ENCODE measurements at regions not wholly inside any gene's neighbourhood (a gene's known extent, or its start where the extent isn't known, plus 50 kb on each side); places are given as distances from the start of the nearest gene placed in this dataset.
"Not testable (repeated sequence)": the region's sequence is repeated elsewhere in the genome, so short reads cannot be mapped to it uniquely, and the experiment has no call there.

DNA sequence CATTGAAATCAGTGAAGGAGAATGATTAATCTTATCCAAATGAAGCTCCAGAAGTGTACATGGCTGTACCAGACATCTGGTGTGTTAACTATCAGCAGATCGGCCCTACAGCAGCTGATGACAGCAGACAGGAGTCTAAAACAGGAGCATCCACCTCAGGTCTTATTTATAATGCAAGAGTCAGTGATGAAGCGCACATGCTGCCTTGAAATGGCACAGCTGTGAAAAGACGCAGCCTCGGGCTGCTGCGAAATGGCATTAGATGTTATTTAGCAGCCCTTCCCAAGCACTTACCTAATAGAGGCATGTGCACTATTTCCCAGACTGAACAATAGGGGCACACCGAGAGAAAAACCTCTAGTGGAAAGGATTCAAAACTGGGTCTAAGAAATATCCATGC, 472.3 kb upstream of the CBLB start:
- DNase-seq = peak in 2 of 56 donors; percentile 0 to 4

DNA sequence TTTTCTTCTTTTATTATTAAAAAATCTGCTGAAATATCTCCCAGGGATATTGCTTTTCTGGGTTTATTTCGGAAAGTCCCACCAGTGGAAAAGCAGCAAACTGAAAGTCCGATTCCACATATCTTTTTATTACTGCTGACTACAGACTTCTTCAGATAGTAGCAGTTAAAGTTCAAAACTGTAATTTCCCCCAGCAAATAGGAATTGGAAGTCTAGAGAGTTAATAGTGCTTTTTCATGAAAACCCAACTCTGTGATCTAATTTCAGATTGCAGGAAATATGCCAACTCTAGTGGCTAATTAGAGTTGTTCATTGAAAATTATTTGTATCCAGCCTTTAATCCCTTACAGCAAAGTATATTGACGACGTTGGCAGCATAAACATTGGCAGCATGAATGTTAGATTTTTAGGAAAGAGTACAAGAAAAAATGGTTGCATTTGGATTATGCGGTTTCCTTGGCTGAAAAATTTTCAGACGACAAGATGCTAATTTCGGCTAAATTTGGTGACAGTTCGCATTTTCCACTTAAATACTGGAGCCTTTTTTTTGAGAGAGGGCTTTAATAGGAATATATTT, 472.9 kb upstream of the CBLB start:
- no peak for DNase-seq

DNA sequence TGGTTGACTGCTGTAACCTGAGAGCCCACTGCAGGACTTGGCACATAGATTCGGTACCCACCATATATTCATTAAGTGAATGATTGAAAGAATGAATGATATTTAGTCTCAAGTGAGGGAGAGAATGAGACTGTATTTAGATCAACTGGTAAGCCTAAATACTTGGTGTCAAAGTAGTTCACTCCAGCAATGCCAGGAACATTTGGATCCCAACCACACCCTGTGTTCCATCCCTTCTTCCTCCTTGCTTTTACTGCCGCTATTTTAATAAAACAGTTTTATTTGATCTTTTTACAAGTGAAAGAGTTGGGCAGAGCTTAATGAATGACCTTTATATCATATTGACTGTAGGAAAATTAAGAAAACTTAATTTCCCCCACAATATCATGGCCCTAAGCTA, 473.6 kb upstream of the CBLB start:
- no peak for DNase-seq

DNA sequence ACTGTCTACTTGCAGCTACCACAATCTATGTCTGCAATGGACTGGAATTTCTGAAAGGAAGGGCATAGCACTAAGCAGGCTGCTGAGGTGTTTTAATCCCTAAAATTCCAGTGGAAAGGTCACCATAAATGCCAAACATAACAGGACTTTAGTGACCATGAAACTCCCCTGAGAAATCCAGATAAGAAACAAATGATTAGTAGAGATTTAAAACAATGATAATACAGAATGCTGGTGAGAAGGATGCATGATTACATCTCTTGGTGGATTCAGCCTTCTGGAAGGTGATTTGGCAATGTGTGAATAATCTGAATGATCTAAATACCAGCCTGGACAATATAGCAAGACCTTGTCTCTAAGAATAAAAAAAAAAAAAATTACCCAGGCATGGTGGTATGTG, 475.0 kb upstream of the CBLB start:
- no peak for DNase-seq

DNA sequence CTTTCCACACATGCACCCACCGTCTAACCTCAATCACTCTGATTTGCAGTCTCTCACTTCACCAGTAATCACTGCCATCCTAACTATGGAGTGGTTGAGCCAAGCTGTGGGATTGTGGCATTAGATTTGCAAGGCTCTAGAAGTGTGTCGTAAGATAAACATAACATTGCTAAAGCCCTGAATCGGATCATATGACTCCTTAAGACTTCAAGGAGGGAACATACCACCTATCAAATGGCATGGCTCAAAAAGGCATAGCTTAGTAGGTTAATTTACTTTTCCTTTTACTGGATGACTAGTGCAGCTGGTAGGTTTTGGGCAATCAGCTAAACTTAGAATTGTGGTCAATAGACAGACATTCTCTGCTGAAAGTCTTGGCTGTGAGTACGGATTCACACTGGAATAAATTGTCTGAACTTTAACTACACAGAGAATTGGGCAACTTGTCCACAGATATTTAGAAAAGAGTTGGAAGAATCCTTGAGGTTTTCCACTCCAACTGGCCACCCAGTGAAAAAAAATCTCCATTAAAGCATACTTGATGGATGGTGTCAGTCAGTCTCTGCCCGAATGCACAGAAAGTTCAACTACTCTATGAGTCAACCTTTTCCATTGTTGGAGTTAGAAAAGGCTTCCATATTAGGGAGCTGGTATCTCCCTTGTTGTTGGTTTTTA, 476.7 kb upstream of the CBLB start:
- no peak for DNase-seq

GRCh38 chr3:106347350-106347749, 478.5 kb upstream of the CBLB start:
- DNase-seq = no peak

DNA sequence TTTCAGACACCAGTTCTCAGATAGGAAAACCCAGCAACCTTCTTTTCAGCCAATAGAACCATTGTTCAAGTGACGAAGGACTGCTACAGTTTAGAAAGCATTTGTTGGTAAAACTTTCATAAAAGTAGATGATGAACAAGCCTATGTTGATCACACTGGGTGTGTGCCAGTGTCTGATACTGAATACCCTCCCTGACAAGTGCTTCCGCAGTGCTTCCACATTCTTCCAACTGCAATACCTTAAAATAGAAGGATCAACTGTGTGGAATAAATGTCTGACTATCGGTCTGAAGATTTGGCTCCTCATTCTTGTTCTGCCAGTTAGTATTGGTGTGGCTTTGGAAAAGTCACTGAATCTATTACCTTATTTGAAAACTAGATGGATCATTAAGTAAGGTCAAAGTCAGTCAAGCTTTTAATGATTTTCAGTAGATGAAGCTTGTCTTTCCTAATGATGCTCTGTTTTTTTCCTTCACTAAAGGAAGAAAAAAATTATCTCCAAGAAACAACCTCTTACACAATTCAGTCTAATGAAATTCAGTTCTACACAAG, 479.4 kb upstream of the CBLB start:
- DNase-seq = no peak

GRCh38 chr3:106349191-106349881, 480.5 kb upstream of the CBLB start:
- DNase-seq = no peak

- DNase-seq = no peak
Observed at GRCh38 chr3:106355873-106356272, 487.1 kb upstream of the CBLB start.

DNA sequence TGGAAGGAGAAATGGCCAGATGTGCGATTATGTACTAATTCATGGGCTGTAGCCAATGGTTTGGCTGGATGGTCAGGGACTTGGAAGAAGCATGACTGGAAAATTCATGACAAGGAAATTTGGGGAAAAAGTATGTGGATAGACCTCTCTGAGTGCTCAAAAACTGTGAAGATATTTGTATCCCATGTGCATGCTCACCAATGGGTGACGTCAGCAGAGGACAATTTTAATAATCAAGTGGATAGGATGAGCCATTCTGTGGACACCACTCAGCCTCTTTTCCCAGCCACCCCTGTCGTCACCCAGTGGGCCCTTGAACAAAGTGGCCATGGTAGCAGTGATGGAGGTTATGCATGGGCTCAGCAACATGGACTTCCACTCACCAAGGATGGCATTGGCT, 490.9 kb upstream of the CBLB start:
- DNase-seq = no peak

- not testable (repeated sequence) for DNase-seq
Observed at GRCh38 chr3:106360901-106361300, 492.1 kb upstream of the CBLB start.

GRCh38 chr3:106364477-106364876, 495.7 kb upstream of the CBLB start:
- no peak for DNase-seq

- DNase-seq = no peak
Observed at GRCh38 chr3:106365061-106365691, 496.4 kb upstream of the CBLB start.

- no peak for DNase-seq
Observed at GRCh38 chr3:106366352-106366751, 497.5 kb upstream of the CBLB start.

- DNase-seq = no peak
Observed at GRCh38 chr3:106367496-106367895, 498.7 kb upstream of the CBLB start.

- DNase-seq = no peak
Observed at GRCh38 chr3:106371221-106371970, 502.6 kb upstream of the CBLB start.

GRCh38 chr3:106371971-106372805, 503.4 kb upstream of the CBLB start:
- DNase-seq = no peak

DNA sequence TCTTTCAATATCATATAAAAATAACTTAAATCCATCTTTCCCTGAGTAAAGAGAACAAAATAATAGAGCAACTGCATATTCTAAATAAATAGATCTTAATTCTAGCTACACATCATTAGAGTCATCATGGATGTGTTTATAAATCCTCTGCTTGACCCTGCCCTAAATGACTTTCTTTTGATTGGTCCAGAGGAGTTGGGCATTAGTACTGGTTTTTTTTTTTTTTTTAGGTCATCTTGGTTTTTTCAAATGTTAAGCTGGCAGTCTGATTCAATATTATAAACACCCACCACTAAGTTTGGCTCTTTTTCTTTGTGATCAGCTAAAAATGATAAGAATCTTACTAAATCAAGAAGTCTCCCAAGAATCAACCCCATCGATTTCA, 504.0 kb upstream of the CBLB start:
- DNase-seq = no peak

DNA sequence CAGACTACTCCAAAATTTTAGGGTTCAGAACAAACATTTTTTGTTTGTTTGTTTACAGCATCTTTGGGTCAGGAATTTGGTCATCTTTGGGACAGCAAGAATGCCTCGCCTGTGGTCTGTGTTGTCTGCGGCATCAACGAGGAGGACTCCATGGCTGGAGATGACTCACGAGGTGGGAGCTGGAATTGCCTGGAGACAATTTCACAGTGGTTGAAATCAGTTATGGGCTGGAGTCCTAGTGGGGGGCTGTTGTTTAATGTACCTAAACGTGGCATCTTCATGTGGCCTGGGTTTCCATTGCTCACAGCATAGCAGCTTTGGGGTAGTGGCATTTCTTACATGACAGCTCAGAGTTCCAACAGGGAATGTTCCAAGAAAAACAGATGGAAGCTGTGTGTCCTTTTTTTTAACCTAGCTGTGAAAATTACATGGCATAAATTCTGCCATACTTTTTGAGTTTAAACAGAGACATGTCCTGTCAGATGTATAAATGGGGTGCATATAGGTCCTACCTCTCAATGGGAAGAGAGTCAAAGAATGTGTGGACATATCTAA, 507.3 kb upstream of the CBLB start:
- DNase-seq = no peak

GRCh38 chr3:106379251-106379750, 510.5 kb upstream of the CBLB start:
- DNase-seq = no peak

All from amygdala (tissue), 56 donors.